Esophagus squamous epithelium (tissue), 4 donors: ENCODE measurements at regions not wholly inside any gene's neighbourhood (a gene's known extent, or its start where the extent isn't known, plus 50 kb on each side); places are given as distances from the start of the nearest gene placed in this dataset.

Experiments
- CTCF ChIP-seq, 6 experiments: fragments of 450-650 bp in 4 of 6; fragments of 200-600 bp in 2 of 6; sonication (generic) in 2 of 6; IDR thresholded peaks; one replicate each; pipeline ENCODE4 v1.5.1; 2016 to 2019; ENCODE audit warnings: antibody characterized with exemption in 6 of 6, mild to moderate bottlenecking in 4 of 6, moderate library complexity in 4 of 6
- POLR2A ChIP-seq, 4 donors: fragments of 450-650 bp; IDR thresholded peaks; one replicate each; pipeline ENCODE4 v1.6.1; 2017; ENCODE audit warnings: antibody characterized with exemption in 4 of 4, mild to moderate bottlenecking in 4 of 4, moderate library complexity in 3 of 4

DNA sequence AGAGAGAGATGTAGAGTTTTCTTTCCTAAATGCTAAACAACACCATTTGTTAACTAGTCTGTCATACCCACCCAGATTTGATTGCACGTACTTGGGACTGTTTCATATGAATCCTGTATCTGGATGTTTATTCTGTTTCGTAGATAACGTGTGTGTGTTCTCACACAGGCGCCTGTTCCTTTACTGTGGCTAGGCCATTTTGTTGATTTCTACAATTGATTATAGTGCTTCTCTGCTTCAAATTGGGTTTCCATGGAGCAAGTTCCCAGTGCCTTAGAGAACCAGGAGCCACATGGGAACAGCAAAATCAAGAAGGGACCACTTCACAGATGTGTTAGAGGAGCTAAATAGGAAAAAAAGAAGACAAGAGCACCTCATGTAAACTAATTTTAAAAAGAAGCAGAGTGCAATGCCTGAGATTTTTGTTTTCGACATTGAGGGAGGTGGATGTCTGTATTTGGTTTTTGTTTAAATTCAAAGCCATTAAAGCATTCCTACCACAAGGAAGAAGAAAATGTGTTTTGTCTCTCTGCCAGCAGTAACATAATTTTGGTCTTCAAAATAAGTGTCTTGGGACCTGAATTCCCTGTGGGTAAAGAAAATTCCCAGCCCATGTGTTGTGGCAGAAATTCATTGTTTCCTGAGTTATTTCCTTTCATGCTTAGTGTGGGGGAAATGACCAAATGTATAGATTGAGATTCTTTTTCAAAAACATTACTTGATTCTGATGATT lies 424.0 kb upstream of the C2CD4B start:
- TF ChIP-seq CTCF (IDR thresholded peaks at IDR 0.05): no peak
- no peak for TF ChIP-seq POLR2A (IDR thresholded peaks at IDR 0.05)
